ENCODE measurements at regions not wholly inside any gene's neighbourhood (a gene's known extent, or its start where the extent isn't known, plus 50 kb on each side); places are given as distances from the start of the nearest gene placed in this dataset.

DNA sequence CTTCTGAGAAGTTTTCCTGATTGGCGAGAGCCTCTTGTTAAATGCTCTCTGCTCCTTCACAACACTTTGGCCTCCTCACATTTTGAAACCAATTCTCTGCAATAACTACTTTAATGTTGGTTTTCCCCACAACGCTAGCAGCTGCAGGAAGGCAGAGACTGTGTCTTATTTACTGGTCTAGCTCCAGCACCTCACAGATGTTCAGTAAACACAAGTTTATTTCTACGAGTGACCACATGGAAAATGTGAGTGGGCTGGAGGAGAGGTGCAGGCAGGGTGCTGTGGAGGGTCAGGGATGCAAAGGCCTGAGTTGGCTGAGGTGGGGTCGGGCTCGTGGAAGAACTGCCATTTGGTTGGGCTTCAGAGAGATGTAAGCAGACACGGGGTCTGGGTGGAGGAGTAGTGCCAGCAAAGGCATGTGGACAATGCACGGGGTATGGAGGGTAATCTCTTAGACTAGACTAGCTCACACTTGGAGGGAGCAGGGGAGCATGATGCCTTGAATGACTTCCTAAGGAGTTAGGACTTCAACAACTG, 117.4 kb upstream of the RTL1 start:
- no peak overlapping the region for H3K27ac ChIP-seq
- H3K36me3 ChIP-seq, result no peaks in the 10 kb centered on the region
- H3K27me3 ChIP-seq, result no peaks in the 10 kb centered on the region
- H3K9me3 ChIP-seq, result no peaks in the 10 kb centered on the region
- TF ChIP-seq, protein P1, sequence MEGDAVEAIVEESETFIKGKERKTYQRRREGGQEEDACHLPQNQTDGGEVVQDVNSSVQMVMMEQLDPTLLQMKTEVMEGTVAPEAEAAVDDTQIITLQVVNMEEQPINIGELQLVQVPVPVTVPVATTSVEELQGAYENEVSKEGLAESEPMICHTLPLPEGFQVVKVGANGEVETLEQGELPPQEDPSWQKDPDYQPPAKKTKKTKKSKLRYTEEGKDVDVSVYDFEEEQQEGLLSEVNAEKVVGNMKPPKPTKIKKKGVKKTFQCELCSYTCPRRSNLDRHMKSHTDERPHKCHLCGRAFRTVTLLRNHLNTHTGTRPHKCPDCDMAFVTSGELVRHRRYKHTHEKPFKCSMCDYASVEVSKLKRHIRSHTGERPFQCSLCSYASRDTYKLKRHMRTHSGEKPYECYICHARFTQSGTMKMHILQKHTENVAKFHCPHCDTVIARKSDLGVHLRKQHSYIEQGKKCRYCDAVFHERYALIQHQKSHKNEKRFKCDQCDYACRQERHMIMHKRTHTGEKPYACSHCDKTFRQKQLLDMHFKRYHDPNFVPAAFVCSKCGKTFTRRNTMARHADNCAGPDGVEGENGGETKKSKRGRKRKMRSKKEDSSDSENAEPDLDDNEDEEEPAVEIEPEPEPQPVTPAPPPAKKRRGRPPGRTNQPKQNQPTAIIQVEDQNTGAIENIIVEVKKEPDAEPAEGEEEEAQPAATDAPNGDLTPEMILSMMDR (IDR thresholded peaks at IDR 0.05), result no peak
- no peak for TF ChIP-seq POLR2A (IDR thresholded peaks at IDR 0.05)
- no peak overlapping the region for H3K4me3 ChIP-seq
- DNase-seq, result peak in 1 of 3 donors; percentile 25
- H3K4me1 ChIP-seq, result no peaks in the 10 kb centered on the region

DNA sequence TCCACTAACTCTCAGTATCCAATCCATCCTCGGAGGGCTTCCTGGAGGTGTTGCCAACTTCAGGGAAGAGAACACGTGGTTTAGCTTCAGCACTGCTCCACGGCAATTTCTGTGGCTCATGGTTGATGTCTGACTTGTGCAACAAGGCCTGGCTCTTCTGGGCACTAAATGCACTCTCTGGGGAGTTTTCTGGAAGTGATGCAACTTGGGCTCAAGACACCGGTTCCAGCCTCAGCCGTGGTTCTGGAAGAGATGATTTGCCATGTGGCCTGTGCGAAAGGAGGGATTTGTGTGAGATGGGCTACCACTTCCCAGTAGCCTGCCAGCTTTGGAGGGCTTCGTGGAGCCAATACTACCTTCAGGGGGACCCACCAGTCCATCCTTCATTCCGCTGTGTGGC, 118.6 kb upstream of the RTL1 start:
- Histone ChIP-seq H3K4me3 (no peak overlapping the region), H3K27me3 (no peaks in the 10 kb centered on the region), H3K9me3 (no peaks in the 10 kb centered on the region), H3K27ac (no peak overlapping the region), H3K4me1 (no peaks in the 10 kb centered on the region), H3K36me3 (no peaks in the 10 kb centered on the region)
- TF ChIP-seq, protein P1 (IDR thresholded peaks at IDR 0.05), result no peak
- no peak for TF ChIP-seq POLR2A (IDR thresholded peaks at IDR 0.05)
- peak in 1 of 3 donors; percentile 11 for DNase-seq

DNA sequence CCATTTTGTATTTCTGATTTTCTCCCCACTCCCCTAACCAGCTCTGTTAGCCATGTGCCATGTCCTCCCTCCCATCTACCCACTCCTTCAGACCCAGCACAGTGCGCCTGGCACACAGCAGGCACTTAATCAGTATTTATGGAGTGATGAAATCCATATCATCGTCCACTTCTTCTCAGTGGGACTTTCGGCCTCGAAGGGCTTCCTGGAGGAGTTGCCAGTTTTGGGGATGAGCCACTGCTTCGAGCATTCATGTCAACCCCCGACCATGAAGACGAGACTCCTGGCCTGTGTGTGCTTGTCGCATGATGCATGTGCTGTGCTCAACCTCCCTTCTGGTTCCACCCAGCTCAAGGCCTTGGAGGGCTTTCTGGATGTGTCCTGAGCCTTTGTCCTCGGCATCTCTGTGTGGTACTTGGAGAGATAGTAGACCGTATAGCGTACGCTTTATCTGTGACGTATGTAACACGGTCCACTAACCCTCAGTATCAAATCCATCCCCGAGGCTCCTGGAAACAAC, 119.5 kb upstream of the RTL1 start:
- Histone ChIP-seq H3K4me1 (no peaks in the 10 kb centered on the region), H3K27me3 (no peaks in the 10 kb centered on the region), H3K27ac (no peak overlapping the region), H3K4me3 (no peak overlapping the region), H3K9me3 (no peaks in the 10 kb centered on the region), H3K36me3 (no peaks in the 10 kb centered on the region)
- DNase-seq, result peak in 2 of 3 donors; percentile 14 to 17
- no peak for TF ChIP-seq POLR2A (IDR thresholded peaks at IDR 0.05)
- TF ChIP-seq, protein P1 (IDR thresholded peaks at IDR 0.05), result no peak

DNA sequence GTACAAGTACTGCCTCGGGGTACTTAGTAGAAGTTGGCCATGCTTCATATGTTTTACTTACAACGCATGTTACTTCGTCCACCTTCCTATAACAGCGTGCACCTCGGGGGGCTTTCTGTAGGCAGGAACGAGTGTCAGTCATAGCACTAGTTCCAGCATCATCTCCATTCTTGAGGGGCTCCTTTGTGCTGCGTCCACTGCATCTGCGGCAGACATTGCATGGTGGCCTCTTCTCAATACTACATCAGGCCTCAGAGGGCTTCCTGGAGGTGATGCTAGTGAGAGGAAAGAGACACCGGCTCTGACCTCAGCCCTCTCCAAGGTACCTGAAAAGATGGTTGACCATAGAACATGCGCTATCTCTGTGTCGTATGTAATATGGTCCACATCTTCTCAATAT, 121.2 kb upstream of the RTL1 start:
- DNase-seq, result peak in 2 of 3 donors; percentile 6 to 11
- Histone ChIP-seq H3K27me3 (no peaks in the 10 kb centered on the region), H3K4me1 (no peaks in the 10 kb centered on the region), H3K36me3 (no peaks in the 10 kb centered on the region), H3K4me3 (no peak overlapping the region), H3K9me3 (no peaks in the 10 kb centered on the region), H3K27ac (no peak overlapping the region)
- TF ChIP-seq, protein P1 (IDR thresholded peaks at IDR 0.05), result no peak
- TF ChIP-seq POLR2A (IDR thresholded peaks at IDR 0.05), result no peak

DNA sequence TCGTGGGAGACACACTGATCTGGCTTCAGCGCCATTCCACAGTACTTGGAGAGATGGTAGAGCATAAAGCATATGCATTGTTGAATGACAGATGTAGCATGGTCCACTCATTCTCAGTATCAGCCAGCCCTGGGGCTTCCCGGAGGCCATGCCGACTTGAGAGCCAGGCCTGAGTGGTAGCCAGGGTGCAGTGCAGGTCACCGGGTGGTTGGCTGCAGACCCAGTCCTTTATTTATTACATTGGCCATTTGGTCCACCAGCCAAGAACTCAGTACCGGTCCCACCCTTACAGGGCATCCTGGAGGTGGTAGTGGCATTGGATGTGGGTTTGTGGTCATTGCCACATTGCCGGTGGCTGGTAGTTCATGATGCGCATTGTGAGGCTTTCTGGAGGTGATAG, 121.6 kb upstream of the RTL1 start:
- TF ChIP-seq, protein P1 (IDR thresholded peaks at IDR 0.05), result no peak
- TF ChIP-seq POLR2A (IDR thresholded peaks at IDR 0.05), result no peak
- Histone ChIP-seq H3K36me3 (no peaks in the 10 kb centered on the region), H3K9me3 (no peaks in the 10 kb centered on the region), H3K27ac (no peak overlapping the region), H3K4me1 (no peaks in the 10 kb centered on the region), H3K27me3 (no peaks in the 10 kb centered on the region), H3K4me3 (no peak overlapping the region)
- DNase-seq, result peak in 2 of 3 donors; percentile 11 to 12
